Osteocyte (in vitro differentiated cells): ENCODE measurements at regions not wholly inside any gene's neighbourhood (a gene's known extent, or its start where the extent isn't known, plus 50 kb on each side); places are given as distances from the start of the nearest gene placed in this dataset.

Source experiments
- DNase-seq: peaks from one replicate; pipeline ENCODE4 v3.0.0; 2021; ENCODE audit warnings: mixed read lengths; ENCODE audit not compliant: unreplicated experiment; ENCODE audit errors: extremely low spot score
- H3K27ac Mint-ChIP-seq: one replicate; pipeline ENCODE4 v1.8.0; 2021; ENCODE audit warnings: mild to moderate bottlenecking, mixed read lengths; ENCODE audit not compliant: unreplicated experiment
- H3K27me3 Mint-ChIP-seq: one replicate; pipeline ENCODE4 v1.8.0; 2021; ENCODE audit warnings: mixed read lengths; ENCODE audit not compliant: unreplicated experiment
- H3K36me3 Mint-ChIP-seq: one replicate; pipeline ENCODE4 v1.8.0; 2021; ENCODE audit warnings: mixed read lengths; ENCODE audit not compliant: unreplicated experiment
- H3K4me1 Mint-ChIP-seq: one replicate; pipeline ENCODE4 v1.8.0; 2021; ENCODE audit warnings: mixed read lengths; ENCODE audit not compliant: unreplicated experiment
- H3K4me3 Mint-ChIP-seq: one replicate; pipeline ENCODE4 v1.8.0; 2021; ENCODE audit warnings: mild to moderate bottlenecking, moderate library complexity, mixed read lengths; ENCODE audit not compliant: unreplicated experiment
- H3K9me3 Mint-ChIP-seq: one replicate; pipeline ENCODE4 v1.8.0; 2021; ENCODE audit warnings: mixed read lengths; ENCODE audit not compliant: unreplicated experiment
- CTCF ChIP-seq: fragments of 200-600 bp; sonication (generic); IDR thresholded peaks from 2 replicates; pipeline ENCODE4 v1.5.0; 2021; ENCODE audit warnings: antibody characterized with exemption, mild to moderate bottlenecking, moderate library complexity

DNA sequence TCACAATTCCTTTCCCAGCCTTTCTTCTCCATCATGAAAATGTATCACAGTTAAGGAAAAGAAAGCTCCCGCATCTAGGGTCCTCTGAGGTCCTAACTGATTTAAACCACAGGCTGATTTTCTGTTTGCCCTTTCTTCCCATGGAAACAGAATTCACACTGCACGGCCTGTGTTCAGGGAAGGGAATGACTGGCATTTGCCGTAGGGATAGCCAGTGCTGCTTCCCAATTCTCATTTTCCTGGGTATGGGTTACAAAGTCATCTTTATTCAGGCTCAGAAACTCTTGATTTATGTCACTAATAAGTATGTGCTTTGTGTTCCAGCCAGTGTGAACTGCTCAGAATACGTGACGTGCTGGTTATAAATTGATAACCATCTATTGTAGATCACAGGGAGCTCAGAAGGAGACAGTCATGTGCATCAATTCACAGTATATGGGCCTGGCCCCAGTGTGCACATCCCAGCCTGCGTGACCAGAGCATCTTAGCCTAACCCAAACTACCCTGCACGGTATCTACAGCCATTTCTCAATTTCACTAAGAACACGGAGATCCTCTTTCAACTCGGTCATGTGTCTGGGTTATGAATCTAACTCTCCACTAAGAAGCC is 163.3 kb downstream of the LRRC30 start:
- TF ChIP-seq CTCF = no peak
- no peaks in the 10 kb centered on the region for H3K9me3 Mint-ChIP-seq

DNA sequence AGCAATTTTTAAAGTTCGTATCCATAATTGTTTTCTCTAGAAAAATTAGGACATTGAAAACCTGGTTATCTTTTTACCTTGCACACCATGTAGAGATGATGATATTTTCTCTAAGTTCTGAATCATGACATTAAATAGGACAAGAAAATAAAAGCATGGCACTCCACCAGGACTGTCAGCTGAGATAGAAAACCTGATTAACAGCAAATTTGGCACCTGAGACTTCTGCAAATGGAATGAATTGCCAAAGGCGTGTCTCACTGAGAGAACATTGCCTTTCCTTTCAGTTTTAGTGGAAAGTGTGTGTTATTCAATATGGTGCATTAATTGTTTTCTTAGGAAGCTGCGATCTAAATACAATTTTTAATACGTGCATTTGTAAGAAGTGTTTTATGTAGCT is 164.7 kb downstream of the LRRC30 start:
- no peak for DNase-seq
- Mint-ChIP-seq H3K36me3 (no peaks in the 10 kb centered on the region), H3K27me3 (peaks cover 30% of the 10 kb centered on the region), H3K27ac (no peak overlapping the region), H3K9me3 (no peaks in the 10 kb centered on the region), H3K4me3 (no peak overlapping the region), H3K4me1 (no peaks in the 10 kb centered on the region)
- no peak for TF ChIP-seq CTCF

More for the DNA sequence above, 163.3 kb downstream of the LRRC30 start:
- DNase-seq = no peak
- H3K27me3 Mint-ChIP-seq = peaks cover 40% of the 10 kb centered on the region
- H3K4me3 Mint-ChIP-seq = no peak overlapping the region
- no peaks in the 10 kb centered on the region for H3K4me1 Mint-ChIP-seq
- no peak overlapping the region for H3K27ac Mint-ChIP-seq
- no peaks in the 10 kb centered on the region for H3K36me3 Mint-ChIP-seq

DNA sequence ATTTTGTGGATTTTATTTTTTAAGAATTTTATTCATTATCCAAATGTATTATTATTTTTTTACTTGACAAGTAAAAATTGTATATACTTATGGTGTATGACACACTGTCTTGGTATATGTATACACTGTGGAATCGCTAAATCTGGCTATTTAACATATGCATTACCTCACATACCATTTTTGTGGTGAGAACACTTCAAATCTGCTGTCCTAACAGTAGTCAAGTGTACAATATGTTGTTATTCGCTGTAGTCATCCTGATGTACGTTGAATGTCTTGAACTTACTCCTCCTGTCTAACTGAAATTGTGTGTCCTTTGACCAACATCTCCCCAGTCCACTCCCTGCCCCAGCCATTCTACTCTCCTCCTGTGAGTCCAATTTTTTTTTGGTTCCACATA is 153.2 kb upstream of the PTPRM start:
- Mint-ChIP-seq H3K4me1 (peaks cover 8% of the 10 kb centered on the region), H3K27me3 (no peaks in the 10 kb centered on the region), H3K36me3 (no peaks in the 10 kb centered on the region), H3K4me3 (no peak overlapping the region), H3K27ac (no peak overlapping the region), H3K9me3 (no peaks in the 10 kb centered on the region)
- no peak for TF ChIP-seq CTCF
- no peak for DNase-seq

- no peak for DNase-seq
- H3K27ac Mint-ChIP-seq = no peak overlapping the region
- no peaks in the 10 kb centered on the region for H3K27me3 Mint-ChIP-seq
- peaks cover 8% of the 10 kb centered on the region for H3K4me1 Mint-ChIP-seq
- TF ChIP-seq CTCF = no peak
- no peak overlapping the region for H3K4me3 Mint-ChIP-seq
- no peaks in the 10 kb centered on the region for H3K36me3 Mint-ChIP-seq
- H3K9me3 Mint-ChIP-seq = no peaks in the 10 kb centered on the region
These were observed 152.7 kb upstream of the PTPRM start for GRCh38 chr18:7414459-7414858.

DNA sequence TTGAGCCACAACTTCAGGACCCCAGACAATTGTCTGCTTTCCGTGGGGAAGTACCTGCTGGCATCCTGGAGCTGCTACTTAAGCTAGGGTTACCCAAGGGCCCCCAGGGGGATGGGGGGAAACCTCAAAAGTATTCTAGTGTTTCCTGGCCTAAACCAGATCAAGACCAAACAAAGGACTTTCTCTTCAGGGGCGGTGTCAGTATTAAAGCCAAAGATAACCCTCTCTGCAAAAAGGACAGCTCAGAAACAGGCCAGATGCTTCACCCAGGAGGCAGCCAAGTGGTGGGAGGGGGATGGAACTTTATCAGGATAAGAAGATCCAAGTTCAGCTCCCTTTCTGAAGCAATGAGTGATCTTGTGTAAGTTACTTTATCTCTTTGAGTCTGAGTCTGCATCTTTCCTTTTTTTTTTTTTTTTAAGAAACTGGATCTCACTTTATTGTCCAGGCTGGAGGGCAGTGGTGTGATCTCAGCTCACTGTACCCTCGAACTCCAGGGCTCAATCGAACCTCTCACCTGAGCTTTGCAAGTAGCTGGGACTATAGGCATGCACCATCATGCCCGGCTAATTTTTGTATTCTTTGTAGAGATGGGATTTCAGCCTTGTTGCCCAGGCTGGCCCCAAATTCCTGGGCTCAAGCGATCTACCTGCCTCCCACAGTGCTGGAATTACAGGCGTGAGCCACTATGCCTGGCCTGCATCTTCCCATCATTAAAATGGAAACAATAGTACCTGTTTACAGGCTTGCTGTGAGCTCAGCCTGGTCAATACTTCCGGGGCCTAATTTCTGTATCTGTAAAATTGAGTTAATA is 151.8 kb upstream of the PTPRM start:
- H3K4me1 Mint-ChIP-seq = peaks cover 8% of the 10 kb centered on the region
- no peak overlapping the region for H3K27ac Mint-ChIP-seq
- H3K36me3 Mint-ChIP-seq = no peaks in the 10 kb centered on the region
- no peak overlapping the region for H3K4me3 Mint-ChIP-seq
- no peak for TF ChIP-seq CTCF
- DNase-seq = no peak
- H3K9me3 Mint-ChIP-seq = no peaks in the 10 kb centered on the region
- H3K27me3 Mint-ChIP-seq = no peaks in the 10 kb centered on the region
